PC-3 (cell line): ENCODE measurements at regions not wholly inside any gene's neighbourhood (a gene's known extent, or its start where the extent isn't known, plus 50 kb on each side); places are given as distances from the start of the nearest gene placed in this dataset.

Experiments used
- ATAC-seq: fragments of 200-7000 bp; cut with Tn5 transposase; 2 replicates; pipeline ENCODE4 v1.9.1; 2020; ENCODE audit warnings: mild to moderate bottlenecking, moderate library complexity
- BruUV-seq: library from RNA; stranded (reverse); fragments of 400-500 nt; replicated peaks from 2 replicates; lab custom pipeline; 2021; lab: Mats Ljungman, UMichigan
- CTCF ChIA-PET: fragments of 300-600 bp; sonication (Branson Sonifier 250); formaldehyde crosslinking; loops from one replicate; lab custom pipeline; 2022; ENCODE audit warnings: antibody characterized with exemption; lab: Charles Lee
- POLR2A ChIA-PET: fragments of 300-600 bp; sonication (Branson Sonifier 250); formaldehyde crosslinking; loops from one replicate; lab custom pipeline; 2022; ENCODE audit warnings: antibody characterized with exemption; ENCODE audit not compliant: unreplicated experiment; lab: Charles Lee
- DNase-seq: peaks from one replicate; pipeline ENCODE4 v3.0.0-alpha.2; 2015
- H2AFZ ChIP-seq: fragments of 300-600 bp; sonication (generic); 2 replicates; pipeline ENCODE4 v1.6.0; 2016; ENCODE audit warnings: antibody characterized with exemption, low read length
- H3F3A ChIP-seq: fragments of 300-600 bp; sonication (generic); one replicate; pipeline ENCODE4 v1.6.0; 2017; ENCODE audit warnings: antibody characterized with exemption, low read length, control low read depth, mild to moderate bottlenecking; ENCODE audit not compliant: unreplicated experiment
- H3K27ac ChIP-seq: fragments of 300-600 bp; sonication (generic); 2 replicates; pipeline ENCODE4 v1.5.1; 2016; ENCODE audit warnings: mild to moderate bottlenecking, low read length
- H3K27me3 ChIP-seq: fragments of 300-600 bp; sonication (generic); 2 replicates; pipeline ENCODE4 v1.6.1; 2016; ENCODE audit warnings: low read length, mixed read lengths
- H3K36me3 ChIP-seq: fragments of 300-600 bp; sonication (generic); 2 replicates; pipeline ENCODE4 v1.6.1; 2016; ENCODE audit warnings: low read depth, mixed run types, low read length, mixed read lengths
- H3K4me1 ChIP-seq: fragments of 300-600 bp; sonication (generic); 2 replicates; pipeline ENCODE4 v1.5.1; 2016; ENCODE audit warnings: low read length; ENCODE audit not compliant: insufficient read depth
- H3K4me2 ChIP-seq: fragments of 300-600 bp; sonication (generic); 2 replicates; pipeline ENCODE4 v1.6.0; 2016; ENCODE audit warnings: low read length
- H3K4me3 ChIP-seq: fragments of 300-600 bp; sonication (generic); 2 replicates; pipeline ENCODE4 v1.5.1; 2016; ENCODE audit warnings: mild to moderate bottlenecking, low read length, mixed read lengths
- H3K79me2 ChIP-seq: fragments of 300-600 bp; sonication (generic); 2 replicates; pipeline ENCODE4 v1.6.1; 2017; ENCODE audit warnings: low read length, mixed read lengths
- H3K9ac ChIP-seq: fragments of 300-600 bp; sonication (generic); 2 replicates; pipeline ENCODE4 v1.6.0; 2016; ENCODE audit warnings: mild to moderate bottlenecking, low read length
- H3K9me2 ChIP-seq: fragments of 300-600 bp; sonication (generic); replicated peaks from 2 replicates; pipeline ENCODE4 v1.6.1; 2016; ENCODE audit warnings: mixed run types, low read length, mixed read lengths
- H3K9me3 ChIP-seq: fragments of 300-600 bp; sonication (generic); 2 replicates; pipeline ENCODE4 v1.6.1; 2016; ENCODE audit warnings: low read length, mixed read lengths
- H4K20me1 ChIP-seq: fragments of 300-600 bp; sonication (generic); 2 replicates; pipeline ENCODE4 v1.6.1; 2016; ENCODE audit warnings: low read length, mixed read lengths
- CTCF ChIP-seq: fragments of 300-600 bp; sonication (generic); conservative IDR thresholded peaks from 2 replicates; pipeline ENCODE4 v1.5.1; 2017; ENCODE audit warnings: antibody characterized with exemption, low read depth, mild to moderate bottlenecking, low read length
- EZH2 ChIP-seq: fragments of 300-600 bp; sonication (generic); IDR thresholded peaks from one replicate; pipeline ENCODE4 v1.6.1; 2017; ENCODE audit warnings: antibody characterized with exemption, mild to moderate bottlenecking, low read length; ENCODE audit not compliant: unreplicated experiment
- EZH2phosphoT487 ChIP-seq: fragments of 300-600 bp; sonication (generic); IDR thresholded peaks from 2 replicates; pipeline ENCODE4 v1.6.1; 2018; ENCODE audit warnings: mild to moderate bottlenecking, antibody characterized with exemption, low read length, borderline replicate concordance
- intact Hi-C: fragments of 100-400 bp; cut with micrococcal nuclease; formaldehyde crosslinking; loops from 2 replicates; pipeline ENCODE4 v1.9.0; 2023

- no peak for ATAC-seq
- CTCF ChIA-PET: no interaction called here
Measured at GRCh38 chr21:35571910-35572309, 488.4 kb downstream of the SETD4 start.

DNA sequence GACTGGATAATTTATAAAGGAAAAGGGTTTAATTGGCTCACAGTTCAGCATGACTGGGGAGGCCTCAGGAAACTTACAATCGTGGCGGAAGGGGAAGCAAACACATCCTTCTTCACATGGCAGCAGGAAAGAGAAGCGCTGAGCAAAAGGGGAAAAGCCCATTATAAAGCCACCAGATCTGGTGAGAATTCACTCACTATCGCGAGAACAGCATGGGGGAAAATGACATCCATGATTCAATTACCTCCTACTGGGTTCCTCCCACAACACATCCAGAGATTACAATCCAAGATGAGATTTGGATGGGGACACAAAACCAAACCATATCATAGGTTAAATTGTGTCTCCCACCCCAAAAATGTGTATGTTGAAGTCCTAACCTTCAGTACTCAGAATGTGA, 491.7 kb downstream of the SETD4 start:
- intact Hi-C loops: no loop called here
- TF ChIP-seq EZH2phosphoT487 (no peak), EZH2 (no peak), CTCF (no peak)
- no peak overlapping the region for H2AFZ ChIP-seq
- no peaks in the 10 kb centered on the region for H3K36me3 ChIP-seq
- BruUV-seq: no TSS peak
- H3K27me3 ChIP-seq: no peaks in the 10 kb centered on the region
- H3K79me2 ChIP-seq: no peaks in the 10 kb centered on the region
- H3F3A ChIP-seq: no peaks in the 10 kb centered on the region
- DNase-seq (no peak), ATAC-seq (no peak)
- no peak overlapping the region for H3K4me3 ChIP-seq
- peaks cover 13% of the 10 kb centered on the region for H3K4me1 ChIP-seq
- no peaks in the 10 kb centered on the region for H3K9me3 ChIP-seq
- no peak overlapping the region for H3K4me2 ChIP-seq
- no peak overlapping the region for H3K27ac ChIP-seq
- ChIA-PET POLR2A (no interaction called here), CTCF (no interaction called here)
- H3K9ac ChIP-seq: no peak overlapping the region
- H3K9me2 ChIP-seq: no peaks in the 10 kb centered on the region
- no peaks in the 10 kb centered on the region for H4K20me1 ChIP-seq

More at GRCh38 chr21:35571910-35572309, 488.4 kb downstream of the SETD4 start:
- BruUV-seq: no TSS peak
- no peak overlapping the region for H3K4me3 ChIP-seq
- TF ChIP-seq EZH2phosphoT487 (no peak), CTCF (no peak), EZH2 (no peak)
- POLR2A ChIA-PET: no interaction called here
- H3K4me1 ChIP-seq: no peaks in the 10 kb centered on the region
- no peaks in the 10 kb centered on the region for H3K27me3 ChIP-seq
- H3K9ac ChIP-seq: no peak overlapping the region
- no peaks in the 10 kb centered on the region for H4K20me1 ChIP-seq
- no peak overlapping the region for H3K4me2 ChIP-seq
- DNase-seq: no peak
- no peaks in the 10 kb centered on the region for H3K9me3 ChIP-seq
- no peak overlapping the region for H2AFZ ChIP-seq
- H3F3A ChIP-seq: no peaks in the 10 kb centered on the region
- H3K27ac ChIP-seq: no peak overlapping the region
- no peaks in the 10 kb centered on the region for H3K9me2 ChIP-seq
- no peaks in the 10 kb centered on the region for H3K79me2 ChIP-seq
- H3K36me3 ChIP-seq: no peaks in the 10 kb centered on the region
- intact Hi-C loops: no loop called here

- no peak for DNase-seq
- Histone ChIP-seq H3K9me3 (no peaks in the 10 kb centered on the region), H3K79me2 (no peaks in the 10 kb centered on the region), H3K27me3 (no peaks in the 10 kb centered on the region), H3K4me1 (peaks cover 13% of the 10 kb centered on the region), H4K20me1 (no peaks in the 10 kb centered on the region), H3K27ac (no peak overlapping the region), H3F3A (no peaks in the 10 kb centered on the region), H3K9me2 (no peaks in the 10 kb centered on the region), H3K4me3 (no peak overlapping the region), H3K4me2 (no peak overlapping the region), H3K9ac (no peak overlapping the region), H2AFZ (no peak overlapping the region), H3K36me3 (no peaks in the 10 kb centered on the region)
- BruUV-seq: no TSS peak
- TF ChIP-seq CTCF (no peak), EZH2phosphoT487 (no peak), EZH2 (no peak)
- CTCF ChIA-PET: no interaction called here
- POLR2A ChIA-PET: no interaction called here
- intact Hi-C loops: no loop called here
- no peak for ATAC-seq
Measured at GRCh38 chr21:35566874-35567273, 493.5 kb downstream of the SETD4 start.
